Fibroblast of lung (primary cell): ENCODE measurements at regions not wholly inside any gene's neighbourhood (a gene's known extent, or its start where the extent isn't known, plus 50 kb on each side); places are given as distances from the start of the nearest gene placed in this dataset.

Experiments used
- DNase-seq, 2 donors: peaks; one replicate each; pipeline versions ENCODE4 v3.0.0 to v3.0.0-alpha.2; 2010; ENCODE audit warnings: low read depth in 2 of 2
- H2AFZ ChIP-seq: 2 replicates; pipeline ENCODE4 v1.5.1; 2012; ENCODE audit warnings: low read length, control low read depth, inconsistent platforms
- H3K27ac ChIP-seq: 2 replicates; pipeline ENCODE4 v1.5.1; 2011; ENCODE audit warnings: low read length, control low read depth; ENCODE audit not compliant: insufficient read depth
- H3K27me3 ChIP-seq: 2 replicates; pipeline ENCODE4 v1.5.1; 2011; ENCODE audit warnings: mild to moderate bottlenecking, low read length; ENCODE audit not compliant: control insufficient read depth, insufficient read depth
- H3K36me3 ChIP-seq: 2 replicates; pipeline ENCODE4 v1.5.1; 2011; ENCODE audit warnings: low read length; ENCODE audit not compliant: control insufficient read depth, insufficient read depth
- H3K4me1 ChIP-seq: 2 replicates; pipeline ENCODE4 v1.5.1; 2011; ENCODE audit warnings: low read length; ENCODE audit not compliant: control insufficient read depth, insufficient read depth; ENCODE audit errors: extremely low read depth
- H3K4me2 ChIP-seq: 2 replicates; pipeline ENCODE4 v1.5.1; 2011; ENCODE audit warnings: low read length, control low read depth; ENCODE audit not compliant: insufficient read depth; ENCODE audit errors: extremely low read depth
- H3K4me3 ChIP-seq, 4 experiments: fragments of 200-600 bp in 1 of 4; sonication (generic) in 1 of 4; replicated peaks in 1 of 4; 2 replicates each; pipeline ENCODE4 v1.5.1; 2011 to 2016; ENCODE audit warnings: low read length in 4 of 4, low read depth in 3 of 4, mild to moderate bottlenecking in 3 of 4, control low read depth in 2 of 4, inconsistent platforms in 1 of 4, mixed read lengths in 1 of 4; ENCODE audit not compliant: insufficient read depth in 1 of 4; ENCODE audit errors: control extremely low read depth in 1 of 4
- H3K79me2 ChIP-seq: 2 replicates; pipeline ENCODE4 v1.5.1; 2012; ENCODE audit warnings: mild to moderate bottlenecking, low read length, inconsistent platforms; ENCODE audit not compliant: control insufficient read depth, insufficient read depth
- H3K9ac ChIP-seq: 2 replicates; pipeline ENCODE4 v1.5.1; 2011; ENCODE audit warnings: mild to moderate bottlenecking, low read length, control low read depth; ENCODE audit not compliant: insufficient read depth
- H3K9me3 ChIP-seq: 2 replicates; pipeline ENCODE4 v1.5.1; 2012; ENCODE audit warnings: low read depth, low read length; ENCODE audit not compliant: control insufficient read depth, insufficient read depth
- H4K20me1 ChIP-seq: 2 replicates; pipeline ENCODE4 v1.5.1; 2011; ENCODE audit warnings: low read length; ENCODE audit not compliant: control insufficient read depth, insufficient read depth; ENCODE audit errors: extremely low read depth
- EZH2 ChIP-seq: IDR thresholded peaks from 2 replicates; pipeline ENCODE4 v1.5.1; 2012; ENCODE audit warnings: low read length, control low read depth, mild to moderate bottlenecking; ENCODE audit errors: missing control alignments
- TF ChIP-seq, protein P1 (sequence below), 2 donors: IDR thresholded peaks in 1 of 2; conservative IDR thresholded peaks in 1 of 2; 1 replicate in 1 of 2; 2 replicates in 1 of 2; pipeline ENCODE4 v1.5.1; 2011 to 2012; ENCODE audit warnings: low read length in 2 of 2, control low read depth in 1 of 2, inconsistent platforms in 1 of 2, low read depth in 1 of 2, mild to moderate bottlenecking in 1 of 2

DNA sequence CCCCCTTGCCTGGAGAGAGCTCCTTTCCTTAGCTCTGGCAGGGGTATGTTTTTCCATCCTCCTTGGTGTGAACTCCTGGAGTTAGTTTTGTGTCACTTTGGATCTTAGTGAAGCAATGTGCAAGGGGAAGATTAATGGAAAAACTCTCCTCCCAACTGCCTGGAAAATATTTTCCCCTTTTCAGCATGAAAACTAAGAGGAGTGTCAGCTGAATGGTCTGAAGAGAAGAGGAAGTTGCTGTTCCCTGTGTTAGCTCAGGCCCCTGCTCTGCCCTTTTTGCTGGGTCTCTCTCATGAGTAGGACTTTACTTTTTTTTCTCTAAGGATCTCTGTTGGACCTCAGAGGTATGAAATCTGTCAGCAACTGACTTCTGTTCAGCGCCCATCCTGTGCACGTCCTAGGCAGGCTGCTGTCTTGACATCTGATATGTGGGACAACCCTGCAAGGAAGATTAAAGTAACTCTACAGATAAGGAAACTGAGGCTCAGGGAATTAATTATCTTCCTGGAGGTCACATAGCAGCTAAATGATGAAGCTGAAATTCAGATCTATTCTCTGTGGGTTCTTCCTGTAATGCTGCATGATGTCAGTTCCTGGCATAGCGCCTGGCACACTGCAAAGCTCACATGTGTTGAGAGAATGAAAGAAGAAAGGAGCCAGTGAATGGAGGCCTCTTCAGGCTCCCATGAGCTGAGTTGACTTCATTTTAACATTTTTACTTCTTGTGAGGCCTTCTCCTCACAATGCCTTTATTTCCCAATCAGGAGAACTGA lies 109.7 kb upstream of the GALNT15 start:
- peaks cover 54% of the 10 kb centered on the region for H3K4me1 ChIP-seq
- H2AFZ ChIP-seq, result peak overlapping the region; percentile 50
- H4K20me1 ChIP-seq, result no peaks in the 10 kb centered on the region
- peak; percentile 94 to 96 for DNase-seq
- H3K79me2 ChIP-seq, result no peaks in the 10 kb centered on the region
- TF ChIP-seq EZH2, result no peak
- TF ChIP-seq, protein P1, sequence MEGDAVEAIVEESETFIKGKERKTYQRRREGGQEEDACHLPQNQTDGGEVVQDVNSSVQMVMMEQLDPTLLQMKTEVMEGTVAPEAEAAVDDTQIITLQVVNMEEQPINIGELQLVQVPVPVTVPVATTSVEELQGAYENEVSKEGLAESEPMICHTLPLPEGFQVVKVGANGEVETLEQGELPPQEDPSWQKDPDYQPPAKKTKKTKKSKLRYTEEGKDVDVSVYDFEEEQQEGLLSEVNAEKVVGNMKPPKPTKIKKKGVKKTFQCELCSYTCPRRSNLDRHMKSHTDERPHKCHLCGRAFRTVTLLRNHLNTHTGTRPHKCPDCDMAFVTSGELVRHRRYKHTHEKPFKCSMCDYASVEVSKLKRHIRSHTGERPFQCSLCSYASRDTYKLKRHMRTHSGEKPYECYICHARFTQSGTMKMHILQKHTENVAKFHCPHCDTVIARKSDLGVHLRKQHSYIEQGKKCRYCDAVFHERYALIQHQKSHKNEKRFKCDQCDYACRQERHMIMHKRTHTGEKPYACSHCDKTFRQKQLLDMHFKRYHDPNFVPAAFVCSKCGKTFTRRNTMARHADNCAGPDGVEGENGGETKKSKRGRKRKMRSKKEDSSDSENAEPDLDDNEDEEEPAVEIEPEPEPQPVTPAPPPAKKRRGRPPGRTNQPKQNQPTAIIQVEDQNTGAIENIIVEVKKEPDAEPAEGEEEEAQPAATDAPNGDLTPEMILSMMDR (conservative IDR thresholded peaks at IDR 0.05 in 1 of 2, IDR thresholded peaks at IDR 0.05 in 1 of 2; ENCODE audit: low read depth in 1 of 2, low read length in 2 of 2), result no peak
- no peaks in the 10 kb centered on the region for H3K27me3 ChIP-seq
- no peaks in the 10 kb centered on the region for H3K36me3 ChIP-seq
- peak overlapping the region; percentile 14 for H3K9ac ChIP-seq
- H3K4me3 ChIP-seq, result no peak overlapping the region
- peak overlapping the region; percentile 88 for H3K27ac ChIP-seq
- no peaks in the 10 kb centered on the region for H3K9me3 ChIP-seq
- peak overlapping the region; percentile 7 for H3K4me2 ChIP-seq

DNA sequence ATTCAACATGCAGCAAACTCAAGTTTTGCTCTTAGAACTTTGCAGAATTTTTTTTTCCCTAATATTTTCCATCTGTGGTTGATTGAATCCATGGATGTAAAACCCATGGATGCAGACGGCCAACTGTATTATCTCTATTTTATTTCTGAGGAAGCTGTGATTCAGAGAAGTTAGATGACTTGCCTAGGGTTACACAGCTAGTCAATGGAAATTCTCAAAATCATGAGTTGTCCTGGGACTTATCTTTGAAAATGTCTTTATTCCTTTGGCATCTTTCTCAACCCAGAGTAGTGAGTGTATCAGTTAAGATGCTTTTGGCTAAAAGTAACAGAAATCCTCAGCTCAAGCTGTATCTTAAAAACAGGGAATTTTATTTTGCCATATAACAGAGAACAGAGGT lies 107.9 kb upstream of the GALNT15 start:
- Histone ChIP-seq H3K9me3 (no peaks in the 10 kb centered on the region), H3K9ac (no peak overlapping the region), H3K4me2 (no peak overlapping the region), H3K27me3 (no peaks in the 10 kb centered on the region), H4K20me1 (no peaks in the 10 kb centered on the region), H3K27ac (no peak overlapping the region), H3K4me3 (no peak overlapping the region), H3K79me2 (no peaks in the 10 kb centered on the region), H3K36me3 (no peaks in the 10 kb centered on the region), H3K4me1 (peaks cover 47% of the 10 kb centered on the region), H2AFZ (no peak overlapping the region)
- no peak for DNase-seq
- no peak for TF ChIP-seq EZH2
- TF ChIP-seq, protein P1 (conservative IDR thresholded peaks at IDR 0.05 in 1 of 2, IDR thresholded peaks at IDR 0.05 in 1 of 2; ENCODE audit: low read depth in 1 of 2, low read length in 2 of 2), result no peak

DNA sequence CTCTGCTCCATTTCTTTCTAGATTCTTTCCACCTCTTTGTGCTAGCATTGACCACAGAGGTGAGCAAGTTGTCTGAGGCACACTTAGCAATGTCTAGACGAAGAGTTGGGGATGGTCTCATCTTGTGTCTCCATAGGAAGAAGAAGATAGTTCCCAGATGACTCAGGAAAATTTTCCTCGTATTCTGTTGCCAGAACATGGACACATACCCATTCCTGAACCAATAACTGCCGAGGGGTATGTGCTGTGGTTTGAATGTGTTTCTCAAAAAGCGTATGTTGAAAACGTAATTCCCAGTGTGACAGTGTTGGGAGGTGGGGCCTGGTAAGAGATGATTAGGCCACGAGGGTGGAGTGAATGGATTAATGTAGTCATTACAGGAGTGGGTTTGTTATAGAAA lies 107.5 kb upstream of the GALNT15 start:
- Histone ChIP-seq H3K9me3 (no peaks in the 10 kb centered on the region), H4K20me1 (no peaks in the 10 kb centered on the region), H3K79me2 (no peaks in the 10 kb centered on the region), H3K4me3 (no peak overlapping the region), H3K27me3 (no peaks in the 10 kb centered on the region), H2AFZ (no peak overlapping the region), H3K4me2 (no peak overlapping the region), H3K4me1 (peaks cover 45% of the 10 kb centered on the region), H3K36me3 (no peaks in the 10 kb centered on the region), H3K9ac (no peak overlapping the region), H3K27ac (peak overlapping the region; percentile 13)
- TF ChIP-seq, protein P1 (conservative IDR thresholded peaks at IDR 0.05 in 1 of 2, IDR thresholded peaks at IDR 0.05 in 1 of 2; ENCODE audit: low read depth in 1 of 2, low read length in 2 of 2), result no peak
- no peak for TF ChIP-seq EZH2
- DNase-seq, result peak; percentile 68 to 93
